ENCODE measurements at regions not wholly inside any gene's neighbourhood (a gene's known extent, or its start where the extent isn't known, plus 50 kb on each side); places are given as distances from the start of the nearest gene placed in this dataset.

DNA sequence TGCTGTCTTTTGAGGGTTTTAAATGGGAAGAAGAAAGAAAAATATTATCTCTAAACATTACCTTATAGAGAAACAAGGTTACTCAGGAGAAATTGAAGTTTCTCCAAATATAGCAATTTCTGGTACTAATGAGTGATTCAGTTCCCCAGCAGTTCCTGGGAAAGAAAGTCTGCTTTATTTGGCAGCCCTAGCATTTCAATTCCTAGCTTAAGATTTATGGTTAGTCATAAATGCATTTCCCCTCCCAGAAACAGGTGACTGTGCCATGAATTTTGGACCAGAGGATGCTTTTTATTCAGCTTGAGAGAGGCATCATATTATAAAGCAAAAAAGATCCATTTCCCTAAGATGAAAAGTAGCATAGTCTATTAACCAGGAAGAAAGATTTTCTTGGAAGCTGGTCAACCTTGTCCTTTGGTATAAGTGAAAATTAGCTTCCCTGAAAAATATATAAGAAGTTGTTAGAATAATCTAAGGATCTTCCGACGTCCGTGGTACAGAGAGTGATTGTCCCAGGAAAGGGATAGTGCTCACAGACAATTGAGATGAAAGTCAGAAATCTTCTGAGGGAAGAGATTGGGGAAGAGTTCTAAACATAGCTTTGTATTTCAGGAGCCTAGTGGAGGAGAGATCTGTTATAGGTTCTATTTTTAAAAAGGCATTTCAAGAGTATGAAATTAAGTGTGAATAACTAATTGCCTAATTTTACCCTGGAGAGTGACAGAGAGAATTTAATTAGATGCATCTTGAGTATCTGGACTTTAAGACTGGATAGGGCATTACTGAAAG, 164.9 kb downstream of the ESM1 start:
- TF ChIP-seq JUND (IDR thresholded peaks at IDR 0.05) (no peak), EZH2phosphoT487 (IDR thresholded peaks at IDR 0.05; ENCODE audit: borderline replicate concordance, low read depth) (no peak), YY1 (IDR thresholded peaks at IDR 0.05; ENCODE audit: low read depth) (no peak)
- TF ChIP-seq, protein P1, sequence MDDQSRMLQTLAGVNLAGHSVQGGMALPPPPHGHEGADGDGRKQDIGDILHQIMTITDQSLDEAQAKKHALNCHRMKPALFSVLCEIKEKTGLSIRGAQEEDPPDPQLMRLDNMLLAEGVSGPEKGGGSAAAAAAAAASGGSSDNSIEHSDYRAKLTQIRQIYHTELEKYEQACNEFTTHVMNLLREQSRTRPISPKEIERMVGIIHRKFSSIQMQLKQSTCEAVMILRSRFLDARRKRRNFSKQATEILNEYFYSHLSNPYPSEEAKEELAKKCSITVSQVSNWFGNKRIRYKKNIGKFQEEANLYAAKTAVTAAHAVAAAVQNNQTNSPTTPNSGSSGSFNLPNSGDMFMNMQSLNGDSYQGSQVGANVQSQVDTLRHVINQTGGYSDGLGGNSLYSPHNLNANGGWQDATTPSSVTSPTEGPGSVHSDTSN (IDR thresholded peaks at IDR 0.05): no peak
- TF ChIP-seq, protein P2, sequence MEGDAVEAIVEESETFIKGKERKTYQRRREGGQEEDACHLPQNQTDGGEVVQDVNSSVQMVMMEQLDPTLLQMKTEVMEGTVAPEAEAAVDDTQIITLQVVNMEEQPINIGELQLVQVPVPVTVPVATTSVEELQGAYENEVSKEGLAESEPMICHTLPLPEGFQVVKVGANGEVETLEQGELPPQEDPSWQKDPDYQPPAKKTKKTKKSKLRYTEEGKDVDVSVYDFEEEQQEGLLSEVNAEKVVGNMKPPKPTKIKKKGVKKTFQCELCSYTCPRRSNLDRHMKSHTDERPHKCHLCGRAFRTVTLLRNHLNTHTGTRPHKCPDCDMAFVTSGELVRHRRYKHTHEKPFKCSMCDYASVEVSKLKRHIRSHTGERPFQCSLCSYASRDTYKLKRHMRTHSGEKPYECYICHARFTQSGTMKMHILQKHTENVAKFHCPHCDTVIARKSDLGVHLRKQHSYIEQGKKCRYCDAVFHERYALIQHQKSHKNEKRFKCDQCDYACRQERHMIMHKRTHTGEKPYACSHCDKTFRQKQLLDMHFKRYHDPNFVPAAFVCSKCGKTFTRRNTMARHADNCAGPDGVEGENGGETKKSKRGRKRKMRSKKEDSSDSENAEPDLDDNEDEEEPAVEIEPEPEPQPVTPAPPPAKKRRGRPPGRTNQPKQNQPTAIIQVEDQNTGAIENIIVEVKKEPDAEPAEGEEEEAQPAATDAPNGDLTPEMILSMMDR (IDR thresholded peaks at IDR 0.05): no peak

Data from SK-N-SH (cell line).